ENCODE measurements at regions not wholly inside any gene's neighbourhood (a gene's known extent, or its start where the extent isn't known, plus 50 kb on each side); places are given as distances from the start of the nearest gene placed in this dataset.

GRCh38 chr6:138554146-138554545 lies 54.9 kb upstream of the NHSL1 start:
- no peak overlapping the region for H3K27ac ChIP-seq (ENCODE audit: extremely low read length, insufficient read depth, low read length)
- ChIA-PET CTCF (ENCODE audit: low intra/inter-chr PET ratio, low total read pairs) (no interaction called here), POLR2A (interaction anchor here (0.6 to 2.6 kb wide), 3 partner anchors 11 to 17 kb away, joined by 3 to 30 read pairs (median 7); no protein-coding TSS in a partner anchor)
- TF ChIP-seq RBM39 (IDR thresholded peaks at IDR 0.05; ENCODE audit: low read depth, low read length, poor library complexity, severe bottlenecking) (no peak), ZNF513 (CRISPR knock-in tag; conservative IDR thresholded peaks at IDR 0.05) (no peak), ZNF614 (CRISPR knock-in tag; IDR thresholded peaks at IDR 0.05; ENCODE audit: borderline replicate concordance) (no peak), KLF15 (CRISPR knock-in tag; IDR thresholded peaks at IDR 0.05; ENCODE audit: borderline replicate concordance) (no peak), SRSF1 (optimal IDR thresholded peaks at IDR 0.05; ENCODE audit: low read depth, low read length) (no peak), REST (IDR thresholded peaks at IDR 0.05; ENCODE audit: borderline replicate concordance in 1 of 2, low read depth in 1 of 2, low read length in 2 of 2) (no peak), PAXIP1 (CRISPR knock-in tag; conservative IDR thresholded peaks at IDR 0.05) (no peak), HNRNPL (IDR thresholded peaks at IDR 0.05; ENCODE audit: low read depth, low read length) (no peak)
- in situ Hi-C loops (cut with HindIII; ENCODE audit: extremely low pct_ligation_motif_present, low pct_unique_long_range_greater_than_20kb) (no loop called here), intact Hi-C loops (cut with micrococcal nuclease; ENCODE audit: unreplicated experiment) (loop anchor here (2.0 kb wide), 1 partner anchor 17 kb away; no protein-coding TSS in a partner anchor)
- peaks cover 94% of the 10 kb centered on the region for H3K4me1 ChIP-seq (ENCODE audit: insufficient read depth, low read length)
- H3K27me3 ChIP-seq (ENCODE audit: control insufficient read depth in 1 of 2, insufficient read depth in 2 of 2, low read length in 2 of 2): no peaks in the 10 kb centered on the region
- no peak for FAIRE-seq
- H3K4me2 ChIP-seq (ENCODE audit: low read depth, low read length): no peak overlapping the region
- H3K9me3 ChIP-seq (ENCODE audit: low read length): no peaks in the 10 kb centered on the region
- DNase-seq (ENCODE audit: low spot score): no peak
- 93% methylated on average over 5 of the region's 5 CpGs for whole genome bisulfite sequencing (ENCODE audit: low lambda C conversion rate)
- no peaks in the 10 kb centered on the region for H4K20me1 ChIP-seq (ENCODE audit: insufficient read depth, low read length)
- H3K4me3 ChIP-seq (replicated peaks in 1 of 3; ENCODE audit: insufficient read depth in 1 of 3, low read depth in 2 of 3, low read length in 3 of 3): no peak overlapping the region
- peaks cover 93% of the 10 kb centered on the region for H3K79me2 ChIP-seq (ENCODE audit: insufficient read depth, low read length)
- no peaks in the 10 kb centered on the region for H3K36me3 ChIP-seq (replicated peaks in 1 of 2; ENCODE audit: control insufficient read depth in 1 of 2, insufficient read depth in 2 of 2, low read length in 2 of 2)
- H2AFZ ChIP-seq (ENCODE audit: low read length): no peak overlapping the region
- BruUV-seq (replicated peaks): no TSS peak
- H3K9ac ChIP-seq (ENCODE audit: insufficient read depth, low read depth, low read length): no peak overlapping the region
- ATAC-seq: no peak
